ENCODE measurements at regions not wholly inside any gene's neighbourhood (a gene's known extent, or its start where the extent isn't known, plus 50 kb on each side); places are given as distances from the start of the nearest gene placed in this dataset.
"Not testable (repeated sequence)": the region's sequence is repeated elsewhere in the genome, so short reads cannot be mapped to it uniquely, and the experiment has no call there.

DNA sequence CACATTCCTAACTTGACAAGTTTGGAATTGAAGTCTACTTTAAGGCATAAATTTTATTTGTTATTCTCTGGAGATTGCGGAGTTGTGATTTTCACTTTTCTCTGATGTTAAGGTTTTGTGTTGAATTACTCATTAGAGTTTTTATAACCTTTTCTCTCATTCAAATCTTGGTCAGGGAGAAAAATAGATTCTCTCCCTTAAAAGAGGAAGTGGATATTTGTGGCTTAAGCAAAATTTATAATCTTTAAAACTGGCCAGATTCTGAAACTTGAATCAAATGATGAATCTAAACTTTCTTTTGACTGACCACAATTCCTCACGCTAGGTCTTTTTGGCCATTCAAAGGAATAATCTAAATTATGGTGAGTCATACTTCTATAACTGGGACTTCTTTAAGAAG, 361.4 kb downstream of the TEX13C start:
- no peaks in the 10 kb centered on the region for H3K79me2 ChIP-seq (ENCODE audit: insufficient read depth)
- H3K4me3 ChIP-seq = no peak overlapping the region
- no peaks in the 10 kb centered on the region for H3K27me3 ChIP-seq (replicated peaks; ENCODE audit: insufficient read depth)
- H3K9ac ChIP-seq = no peak overlapping the region
- no peak overlapping the region for H3K27ac ChIP-seq
- H3K36me3 ChIP-seq (ENCODE audit: low read depth) = no peaks in the 10 kb centered on the region
- H3K9me3 ChIP-seq (ENCODE audit: low read depth) = no peaks in the 10 kb centered on the region
- H2AFZ ChIP-seq = no peak overlapping the region
- in situ Hi-C loops (cut with MboI) = no loop called here
- H4K20me1 ChIP-seq (ENCODE audit: insufficient read depth) = no peaks in the 10 kb centered on the region
- no peak for DNase-seq
- no peaks in the 10 kb centered on the region for H3K4me1 ChIP-seq (ENCODE audit: insufficient read depth)
- WGBS, 2 experiments (ENCODE audit: low coverage in 1 of 2, low lambda C conversion rate in 2 of 2, missing lambda C conversion rate in 2 of 2) = 43 to 46% methylated on average over 2 of the region's 2 CpGs
- H3F3A ChIP-seq (ENCODE audit: insufficient read depth) = no peaks in the 10 kb centered on the region
- TF ChIP-seq EZH2 (IDR thresholded peaks at IDR 0.05; ENCODE audit: insufficient read depth, poor library complexity, severe bottlenecking) (no peak), EZH2phosphoT487 (IDR thresholded peaks at IDR 0.05; ENCODE audit: insufficient read depth, low read depth) (no peak)
- no peaks in the 10 kb centered on the region for H3K9me2 ChIP-seq (ENCODE audit: insufficient read depth)
- H3K4me2 ChIP-seq (ENCODE audit: unreplicated experiment) = no peak overlapping the region

DNA sequence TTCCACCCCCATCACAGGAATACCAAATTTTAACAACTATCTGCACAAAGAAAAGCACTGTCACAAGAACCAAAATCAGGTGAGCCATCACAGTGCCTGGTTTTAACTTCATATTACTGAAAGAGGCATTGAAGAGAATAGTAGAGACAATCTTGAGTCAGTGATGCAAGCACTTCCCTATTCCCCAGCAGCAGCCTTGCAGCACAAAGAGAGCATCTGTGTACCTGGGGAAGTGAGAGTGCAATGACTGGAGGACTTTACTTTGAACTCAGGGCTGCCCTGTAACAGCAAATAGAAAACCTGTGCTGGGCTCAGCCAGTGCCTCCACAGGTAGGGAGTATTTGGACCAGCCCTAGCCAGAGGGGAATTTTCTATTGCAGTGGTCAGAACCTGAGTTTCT, 361.8 kb downstream of the TEX13C start:
- TF ChIP-seq EZH2 (IDR thresholded peaks at IDR 0.05; ENCODE audit: insufficient read depth, poor library complexity, severe bottlenecking) (no peak), EZH2phosphoT487 (IDR thresholded peaks at IDR 0.05; ENCODE audit: insufficient read depth, low read depth) (no peak)

DNA sequence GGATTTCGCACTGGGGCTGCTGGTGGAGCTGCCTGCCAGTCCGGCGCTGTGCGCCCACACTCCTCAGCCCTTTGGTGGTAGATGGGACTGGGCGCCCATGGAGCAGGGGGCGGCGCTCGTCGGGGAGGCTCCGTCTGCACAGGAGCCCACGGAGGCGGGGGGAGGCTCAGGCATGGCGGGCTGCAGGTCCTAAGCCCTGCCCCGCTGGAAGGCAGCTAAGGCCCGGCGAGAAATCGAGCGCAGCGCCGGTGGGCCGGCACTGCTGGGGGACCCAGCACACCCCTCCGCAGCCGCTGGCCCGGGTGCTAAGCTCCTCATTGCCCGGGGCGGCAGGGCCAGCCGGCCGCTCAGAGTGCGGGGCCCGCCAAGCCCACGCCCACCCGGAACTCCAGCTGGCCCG, 370.9 kb downstream of the TEX13C start:
- H3K4me1 ChIP-seq (ENCODE audit: insufficient read depth); H3K9ac ChIP-seq; H3F3A ChIP-seq (ENCODE audit: insufficient read depth); H4K20me1 ChIP-seq (ENCODE audit: insufficient read depth); H3K9me3 ChIP-seq (ENCODE audit: low read depth); H3K27me3 ChIP-seq (replicated peaks; ENCODE audit: insufficient read depth); DNase-seq; H3K79me2 ChIP-seq (ENCODE audit: insufficient read depth); in situ Hi-C loops (cut with MboI); H3K9me2 ChIP-seq (ENCODE audit: insufficient read depth); H3K27ac ChIP-seq; H3K4me2 ChIP-seq (ENCODE audit: unreplicated experiment); H3K36me3 ChIP-seq (ENCODE audit: low read depth); H2AFZ ChIP-seq; H3K4me3 ChIP-seq: not testable (repeated sequence)
- 68% methylated on average over 5 of the region's 33 CpGs; no CpG with 5 or more reads in 1 of the 2 experiments for WGBS, 2 experiments (ENCODE audit: low coverage in 1 of 2, low lambda C conversion rate in 2 of 2, missing lambda C conversion rate in 2 of 2)

More for the DNA sequence above, 361.8 kb downstream of the TEX13C start:
- Histone ChIP-seq H3K36me3 (ENCODE audit: low read depth) (no peaks in the 10 kb centered on the region), H3K27ac (no peak overlapping the region), H4K20me1 (ENCODE audit: insufficient read depth) (no peaks in the 10 kb centered on the region), H3K9ac (no peak overlapping the region), H3K4me1 (ENCODE audit: insufficient read depth) (no peaks in the 10 kb centered on the region), H3K27me3 (replicated peaks; ENCODE audit: insufficient read depth) (no peaks in the 10 kb centered on the region), H3K9me3 (ENCODE audit: low read depth) (no peaks in the 10 kb centered on the region), H3K79me2 (ENCODE audit: insufficient read depth) (no peaks in the 10 kb centered on the region), H3K4me2 (ENCODE audit: unreplicated experiment) (no peak overlapping the region), H3F3A (ENCODE audit: insufficient read depth) (no peaks in the 10 kb centered on the region), H3K9me2 (ENCODE audit: insufficient read depth) (no peaks in the 10 kb centered on the region), H3K4me3 (no peak overlapping the region), H2AFZ (no peak overlapping the region)
- no peak for DNase-seq
- in situ Hi-C loops (cut with MboI) = no loop called here

DNA sequence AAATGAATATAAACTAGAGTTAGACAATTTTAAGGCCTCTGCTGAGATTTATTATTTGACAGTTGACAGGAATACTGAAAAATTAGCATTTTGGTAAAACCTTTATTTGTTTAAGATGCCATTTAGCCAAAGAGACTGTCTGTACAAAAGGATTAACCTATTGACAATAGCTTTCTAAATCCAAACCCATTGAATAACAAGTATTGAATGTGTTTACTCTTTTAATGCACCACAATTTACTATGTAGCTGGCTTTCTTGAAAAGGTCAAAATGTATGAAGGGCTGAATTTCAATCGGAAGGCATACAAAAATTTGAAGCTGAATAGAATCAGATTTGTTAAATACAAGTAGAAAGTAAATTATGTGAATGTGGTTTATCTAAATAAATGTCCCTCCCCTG, 374.5 kb downstream of the TEX13C start:
- no peak for DNase-seq
- in situ Hi-C loops (cut with MboI) = no loop called here
- TF ChIP-seq EZH2 (IDR thresholded peaks at IDR 0.05; ENCODE audit: insufficient read depth, poor library complexity, severe bottlenecking) (no peak), EZH2phosphoT487 (IDR thresholded peaks at IDR 0.05; ENCODE audit: insufficient read depth, low read depth) (no peak)

DNA sequence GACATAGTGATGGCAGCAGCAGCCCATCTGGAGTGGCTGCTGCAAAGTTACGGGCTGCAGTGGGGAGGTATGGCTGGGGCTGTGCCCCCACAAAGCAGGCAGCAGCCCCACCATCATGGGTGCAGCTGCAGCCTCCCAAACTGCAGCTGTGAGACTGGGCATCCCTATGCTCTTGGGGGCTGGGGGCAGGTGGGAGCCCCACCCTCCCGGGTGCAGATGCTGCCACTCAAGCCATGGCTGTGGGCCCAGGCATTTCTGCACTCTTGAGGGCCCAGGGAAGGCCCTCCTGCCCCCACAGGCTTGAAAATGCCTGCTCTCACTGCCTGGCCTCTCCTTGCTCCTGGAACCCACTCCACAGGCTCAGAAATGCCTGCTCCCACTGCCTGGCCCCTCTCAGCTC, 389.4 kb downstream of the TEX13C start:
- no peaks in the 10 kb centered on the region for H3K36me3 ChIP-seq (ENCODE audit: low read depth)
- no peaks in the 10 kb centered on the region for H3K9me3 ChIP-seq (ENCODE audit: low read depth)
- WGBS, 2 experiments (ENCODE audit: low coverage in 1 of 2, low lambda C conversion rate in 2 of 2, missing lambda C conversion rate in 2 of 2) = 0 to 25% methylated on average over 1 of the region's 2 CpGs
- H3K9ac ChIP-seq = no peak overlapping the region
- no peak overlapping the region for H3K4me3 ChIP-seq
- in situ Hi-C loops (cut with MboI) = no loop called here
- no peaks in the 10 kb centered on the region for H3K27me3 ChIP-seq (replicated peaks; ENCODE audit: insufficient read depth)
- no peak overlapping the region for H2AFZ ChIP-seq
- DNase-seq = no peak
- TF ChIP-seq EZH2 (IDR thresholded peaks at IDR 0.05; ENCODE audit: insufficient read depth, poor library complexity, severe bottlenecking) (no peak), EZH2phosphoT487 (IDR thresholded peaks at IDR 0.05; ENCODE audit: insufficient read depth, low read depth) (no peak)
- no peaks in the 10 kb centered on the region for H3F3A ChIP-seq (ENCODE audit: insufficient read depth)
- no peaks in the 10 kb centered on the region for H4K20me1 ChIP-seq (ENCODE audit: insufficient read depth)
- no peak overlapping the region for H3K27ac ChIP-seq
- H3K79me2 ChIP-seq (ENCODE audit: insufficient read depth) = no peaks in the 10 kb centered on the region
- no peaks in the 10 kb centered on the region for H3K9me2 ChIP-seq (ENCODE audit: insufficient read depth)
- no peaks in the 10 kb centered on the region for H3K4me1 ChIP-seq (ENCODE audit: insufficient read depth)
- H3K4me2 ChIP-seq (ENCODE audit: unreplicated experiment) = no peak overlapping the region

More for the DNA sequence above, 374.5 kb downstream of the TEX13C start:
- no peaks in the 10 kb centered on the region for H3K79me2 ChIP-seq (ENCODE audit: insufficient read depth)
- H3F3A ChIP-seq (ENCODE audit: insufficient read depth) = no peaks in the 10 kb centered on the region
- H4K20me1 ChIP-seq (ENCODE audit: insufficient read depth) = no peaks in the 10 kb centered on the region
- WGBS, 2 experiments (ENCODE audit: low coverage in 1 of 2, low lambda C conversion rate in 2 of 2, missing lambda C conversion rate in 2 of 2) = 25 to 29% methylated on average over 1 of the region's 1 CpG
- no peaks in the 10 kb centered on the region for H3K27me3 ChIP-seq (replicated peaks; ENCODE audit: insufficient read depth)
- no peaks in the 10 kb centered on the region for H3K36me3 ChIP-seq (ENCODE audit: low read depth)
- H2AFZ ChIP-seq = no peak overlapping the region
- H3K4me3 ChIP-seq = no peak overlapping the region
- no peaks in the 10 kb centered on the region for H3K9me2 ChIP-seq (ENCODE audit: insufficient read depth)
- H3K27ac ChIP-seq = no peak overlapping the region
- H3K9ac ChIP-seq = no peak overlapping the region
- H3K4me1 ChIP-seq (ENCODE audit: insufficient read depth) = no peaks in the 10 kb centered on the region
- no peak overlapping the region for H3K4me2 ChIP-seq (ENCODE audit: unreplicated experiment)
- no peaks in the 10 kb centered on the region for H3K9me3 ChIP-seq (ENCODE audit: low read depth)
